CMK (cell line): ENCODE measurements at regions not wholly inside any gene's neighbourhood (a gene's known extent, or its start where the extent isn't known, plus 50 kb on each side); places are given as distances from the start of the nearest gene placed in this dataset.

ENCODE experiments used
- DNase-seq: peaks from one replicate; pipeline ENCODE4 v3.0.0-alpha.2; 2010; ENCODE audit warnings: low read depth

- DNase-seq, result no peak
Observed at GRCh38 chr13:83333614-83334388, 548.5 kb downstream of the SLITRK1 start.

- DNase-seq, result no peak
Observed at GRCh38 chr13:83332751-83333150, 549.5 kb downstream of the SLITRK1 start.

GRCh38 chr13:83327091-83327490, 555.2 kb downstream of the SLITRK1 start:
- no peak for DNase-seq

GRCh38 chr13:83325125-83325853, 557.0 kb downstream of the SLITRK1 start:
- no peak for DNase-seq

GRCh38 chr13:83311886-83312577, 570.2 kb downstream of the SLITRK1 start:
- no peak for DNase-seq

GRCh38 chr13:83298617-83299016, 583.7 kb downstream of the SLITRK1 start:
- no peak for DNase-seq

- DNase-seq, result no peak
Observed at GRCh38 chr13:83297586-83298290, 584.5 kb downstream of the SLITRK1 start.

- DNase-seq, result no peak
Observed at GRCh38 chr13:83295686-83296085, 586.6 kb downstream of the SLITRK1 start.

- no peak for DNase-seq
Observed at GRCh38 chr13:83286737-83287136, 595.5 kb downstream of the SLITRK1 start.

GRCh38 chr13:83281654-83282053, 600.6 kb downstream of the SLITRK1 start:
- DNase-seq, result no peak

GRCh38 chr13:83274679-83275078, 607.6 kb downstream of the SLITRK1 start:
- no peak for DNase-seq

GRCh38 chr13:83272652-83273240, 609.5 kb downstream of the SLITRK1 start:
- no peak for DNase-seq

GRCh38 chr13:83272076-83272475, 610.2 kb downstream of the SLITRK1 start:
- no peak for DNase-seq

- DNase-seq, result no peak
Observed at GRCh38 chr13:83265279-83265678, 617.0 kb downstream of the SLITRK1 start.

- no peak for DNase-seq
Observed at GRCh38 chr13:83248751-83249150, 633.5 kb downstream of the SLITRK1 start.

- DNase-seq, result no peak
Observed at GRCh38 chr13:83232626-83233025, 649.6 kb downstream of the SLITRK1 start.

GRCh38 chr13:83229574-83230305, 652.5 kb downstream of the SLITRK1 start:
- DNase-seq, result no peak

GRCh38 chr13:83223546-83223945, 658.7 kb downstream of the SLITRK1 start:
- no peak for DNase-seq

GRCh38 chr13:83221813-83222241, 660.4 kb downstream of the SLITRK1 start:
- no peak for DNase-seq

GRCh38 chr13:83221256-83221655, 661.0 kb downstream of the SLITRK1 start:
- DNase-seq, result no peak

GRCh38 chr13:83220241-83220640, 662.0 kb downstream of the SLITRK1 start:
- no peak for DNase-seq
